Mesenchymal stem cell (in vitro differentiated cells and primary cell): ENCODE measurements at regions not wholly inside any gene's neighbourhood (a gene's known extent, or its start where the extent isn't known, plus 50 kb on each side); places are given as distances from the start of the nearest gene placed in this dataset.

ENCODE experiments used
- DNase-seq: peaks from one replicate; pipeline ENCODE4 v3.0.0-alpha.2; 2013
- H2AFZ ChIP-seq: one replicate; pipeline ENCODE4 v1.6.1; 2013; ENCODE audit warnings: low read depth, mild to moderate bottlenecking, control low read depth, inconsistent platforms, low read length, moderate library complexity
- H2AK5ac ChIP-seq: 2 replicates; pipeline ENCODE4 v1.6.1; 2013; ENCODE audit warnings: low read length, moderate library complexity, mild to moderate bottlenecking, inconsistent platforms; ENCODE audit not compliant: severe bottlenecking
- H2BK120ac ChIP-seq: one replicate; pipeline ENCODE4 v1.6.1; 2013; ENCODE audit warnings: low read depth, mild to moderate bottlenecking, inconsistent platforms, low read length, moderate library complexity
- H2BK12ac ChIP-seq, 2 experiments: one replicate each; pipeline ENCODE4 v1.6.1; 2013; ENCODE audit warnings: inconsistent platforms in 2 of 2, low read length in 2 of 2, mild to moderate bottlenecking in 2 of 2, moderate library complexity in 2 of 2, control low read depth in 1 of 2
- H2BK15ac ChIP-seq: one replicate; pipeline ENCODE4 v1.6.1; 2013; ENCODE audit warnings: mild to moderate bottlenecking, low read depth, inconsistent platforms; ENCODE audit not compliant: poor library complexity, severe bottlenecking
- H2BK5ac ChIP-seq: 2 replicates; pipeline ENCODE4 v1.6.1; 2013; ENCODE audit warnings: low read depth, mild to moderate bottlenecking, low read length, control low read depth, inconsistent platforms; ENCODE audit not compliant: poor library complexity, severe bottlenecking
- H3K14ac ChIP-seq, 2 experiments: one replicate each; pipeline ENCODE4 v1.6.1; 2013; ENCODE audit warnings: inconsistent platforms in 2 of 2, low read length in 2 of 2, control low read depth in 1 of 2, mild to moderate bottlenecking in 1 of 2, moderate library complexity in 1 of 2
- H3K18ac ChIP-seq, 2 experiments: one replicate each; pipeline ENCODE4 v1.6.1; 2013; ENCODE audit warnings: inconsistent platforms in 2 of 2, low read length in 2 of 2, control low read depth in 1 of 2, low read depth in 1 of 2, mild to moderate bottlenecking in 1 of 2
- H3K23ac ChIP-seq, 2 experiments: one replicate each; pipeline ENCODE4 v1.6.1; 2013; ENCODE audit warnings: inconsistent platforms in 2 of 2, low read length in 2 of 2, mild to moderate bottlenecking in 2 of 2, moderate library complexity in 2 of 2, control low read depth in 1 of 2
- H3K27ac ChIP-seq: 2 replicates; pipeline ENCODE4 v1.5.1; 2013; ENCODE audit warnings: mild to moderate bottlenecking, moderate library complexity, low read length, control low read depth, inconsistent platforms; ENCODE audit not compliant: poor library complexity, severe bottlenecking
- H3K27me3 ChIP-seq, 2 experiments: 2 replicates each; pipeline versions ENCODE4 v1.6.1 to v1.7.0; 2013; ENCODE audit warnings: low read length in 2 of 2, mild to moderate bottlenecking in 2 of 2, moderate library complexity in 2 of 2, control low read depth in 1 of 2, inconsistent platforms in 1 of 2; ENCODE audit not compliant: control insufficient read depth in 1 of 2, insufficient read depth in 1 of 2
- H3K36me3 ChIP-seq, 2 experiments: 2 replicates each; pipeline versions ENCODE4 v1.6.1 to v1.7.0; 2013; ENCODE audit warnings: low read length in 2 of 2, control low read depth in 1 of 2, inconsistent platforms in 1 of 2, low read depth in 1 of 2, mild to moderate bottlenecking in 1 of 2; ENCODE audit not compliant: insufficient read depth in 2 of 2, control insufficient read depth in 1 of 2
- H3K4ac ChIP-seq, 2 experiments: one replicate each; pipeline ENCODE4 v1.6.1; 2013; ENCODE audit warnings: inconsistent platforms in 2 of 2, low read length in 2 of 2, mild to moderate bottlenecking in 2 of 2, moderate library complexity in 2 of 2, control low read depth in 1 of 2, low read depth in 1 of 2
- H3K4me1 ChIP-seq: 2 replicates; pipeline ENCODE4 v1.6.1; 2013; ENCODE audit warnings: low read depth, low read length, control low read depth; ENCODE audit not compliant: control insufficient read depth, insufficient read depth
- H3K4me2 ChIP-seq: 2 replicates; pipeline ENCODE4 v1.6.1; 2013; ENCODE audit warnings: low read length, mild to moderate bottlenecking, inconsistent platforms; ENCODE audit not compliant: poor library complexity, severe bottlenecking
- H3K4me3 ChIP-seq, 2 experiments: 2 replicates each; pipeline versions ENCODE4 v1.5.1 to v1.7.0; 2013; ENCODE audit warnings: low read length in 2 of 2, mild to moderate bottlenecking in 2 of 2, control low read depth in 1 of 2, low read depth in 1 of 2; ENCODE audit not compliant: insufficient read depth in 1 of 2
- H3K79me1 ChIP-seq: replicated peaks from 2 replicates; pipeline ENCODE4 v1.6.1; 2013; ENCODE audit warnings: mild to moderate bottlenecking, control low read depth, low read length, inconsistent platforms; ENCODE audit not compliant: poor library complexity, severe bottlenecking
- H3K9ac ChIP-seq: 2 replicates; pipeline ENCODE4 v1.7.0; 2013; ENCODE audit warnings: mild to moderate bottlenecking, low read length, moderate library complexity
- H3K9me3 ChIP-seq: 2 replicates; pipeline ENCODE4 v1.7.0; 2013; ENCODE audit warnings: mild to moderate bottlenecking, low read length; ENCODE audit not compliant: control insufficient read depth
- H4K8ac ChIP-seq: one replicate; pipeline ENCODE4 v1.6.1; 2013; ENCODE audit warnings: inconsistent platforms, mild to moderate bottlenecking, low read length, moderate library complexity
- H4K91ac ChIP-seq: one replicate; pipeline ENCODE4 v1.6.1; 2013; ENCODE audit warnings: mild to moderate bottlenecking, low read length, inconsistent platforms
- WGBS: methylation state at CpG from one replicate; pipeline ENCODE4 v1.1.7; 2013; ENCODE audit warnings: mixed read lengths; 5-methylcytosine and 5-hydroxymethylcytosine counted together

DNA sequence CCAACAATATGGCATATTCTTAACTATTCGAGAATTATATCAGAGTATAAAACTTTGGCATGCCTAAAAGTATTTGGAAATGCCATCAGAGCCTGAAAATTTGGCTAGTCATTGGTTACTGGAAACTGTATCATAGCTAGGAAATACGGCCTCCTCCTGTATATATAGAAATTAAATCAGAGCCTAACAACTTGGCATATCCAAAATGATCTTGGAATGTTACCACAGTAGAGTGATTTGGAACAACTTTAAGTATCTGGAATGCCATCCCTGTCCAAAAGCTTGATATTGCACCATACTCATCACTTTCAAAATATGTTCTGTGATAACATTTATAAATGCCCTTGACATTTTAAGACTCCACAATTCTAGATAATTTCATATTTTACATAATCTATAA, 335.8 kb downstream of the SLITRK1 start:
- H3K27ac ChIP-seq, result no peak overlapping the region
- peaks cover 10% of the 10 kb centered on the region for H3K9me3 ChIP-seq
- H3K23ac ChIP-seq, result no peak overlapping the region
- H3K4me3 ChIP-seq, result no peak overlapping the region
- no peak overlapping the region for H2BK5ac ChIP-seq
- H3K36me3 ChIP-seq, result no peaks in the 10 kb centered on the region
- no peak overlapping the region for H3K18ac ChIP-seq
- H2AFZ ChIP-seq, result no peak overlapping the region
- no peak overlapping the region for H3K4ac ChIP-seq
- no peak overlapping the region for H2BK12ac ChIP-seq
- DNase-seq, result no peak
- H2BK15ac ChIP-seq, result no peak overlapping the region
- H4K8ac ChIP-seq, result no peak overlapping the region
- no peak overlapping the region for H4K91ac ChIP-seq
- no peak overlapping the region for H3K4me2 ChIP-seq
- H3K9ac ChIP-seq, result no peak overlapping the region
- H2BK120ac ChIP-seq, result no peak overlapping the region
- no peaks in the 10 kb centered on the region for H3K27me3 ChIP-seq
- H3K79me1 ChIP-seq, result no peaks in the 10 kb centered on the region
- no peaks in the 10 kb centered on the region for H3K4me1 ChIP-seq
- no CpG with 5 or more reads among the region's 2 CpGs for WGBS
- no peak overlapping the region for H3K14ac ChIP-seq
- no peak overlapping the region for H2AK5ac ChIP-seq

DNA sequence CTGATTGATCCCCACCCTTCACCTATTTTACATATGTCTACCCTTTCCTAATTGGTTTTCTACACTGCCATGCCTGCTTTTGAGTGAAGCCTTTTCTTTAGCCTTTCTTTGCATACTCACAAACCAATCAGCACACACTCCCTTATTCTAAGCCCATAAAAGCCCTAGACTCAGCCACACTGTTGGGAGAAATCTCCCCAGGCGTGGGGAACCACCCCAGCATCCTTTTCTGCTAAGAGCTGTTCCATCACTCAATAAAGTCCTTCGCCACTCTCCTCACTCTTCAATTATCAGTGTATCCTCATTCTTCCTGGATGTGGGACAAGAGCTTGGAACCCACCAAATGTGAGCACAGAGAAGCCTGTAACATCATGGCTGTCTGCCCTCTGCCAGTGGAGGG, 343.6 kb downstream of the SLITRK1 start:
- DNase-seq, result no peak
- Histone ChIP-seq H3K9ac (no peak overlapping the region), H3K9me3 (peaks cover 18% of the 10 kb centered on the region), H4K8ac (no peak overlapping the region), H3K4ac (no peak overlapping the region), H2BK5ac (no peak overlapping the region), H2BK120ac (no peak overlapping the region), H3K4me1 (no peaks in the 10 kb centered on the region), H3K27me3 (no peaks in the 10 kb centered on the region), H3K4me2 (no peak overlapping the region), H3K23ac (no peak overlapping the region), H2AFZ (no peak overlapping the region), H2BK15ac (no peak overlapping the region), H3K27ac (no peak overlapping the region), H2AK5ac (no peak overlapping the region), H3K79me1 (no peaks in the 10 kb centered on the region), H4K91ac (no peak overlapping the region), H3K36me3 (no peaks in the 10 kb centered on the region), H3K14ac (no peak overlapping the region), H3K18ac (no peak overlapping the region), H3K4me3 (no peak overlapping the region), H2BK12ac (no peak overlapping the region)
- WGBS, result 59% methylated on average over 2 of the region's 2 CpGs

DNA sequence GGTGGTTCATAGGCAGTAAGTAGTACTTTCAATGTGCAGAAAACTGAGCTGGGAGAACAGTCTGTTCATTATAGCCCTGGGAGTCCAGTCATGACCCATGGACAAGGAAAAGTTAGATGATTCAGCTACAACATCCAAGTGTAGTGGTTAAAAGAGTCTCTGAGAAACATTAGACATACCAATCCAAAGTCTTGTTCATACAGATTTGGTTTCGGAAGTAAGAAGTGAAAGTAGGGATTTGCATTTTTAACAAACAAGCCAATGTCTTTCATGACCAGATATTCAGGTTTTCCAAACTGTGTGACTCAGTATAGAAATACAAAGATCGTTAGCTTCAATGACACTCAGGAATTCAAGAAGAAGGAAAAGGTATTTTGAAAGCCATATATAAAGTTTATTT, 345.3 kb downstream of the SLITRK1 start:
- Histone ChIP-seq H3K27ac (no peak overlapping the region), H2AK5ac (no peak overlapping the region), H2BK120ac (no peak overlapping the region), H3K23ac (no peak overlapping the region), H4K91ac (no peak overlapping the region), H3K4me1 (no peaks in the 10 kb centered on the region), H3K14ac (no peak overlapping the region), H3K79me1 (no peaks in the 10 kb centered on the region), H3K27me3 (no peaks in the 10 kb centered on the region), H3K4me3 (no peak overlapping the region), H2BK15ac (no peak overlapping the region), H3K36me3 (no peaks in the 10 kb centered on the region), H4K8ac (no peak overlapping the region), H3K4ac (no peak overlapping the region), H2BK12ac (no peak overlapping the region), H2BK5ac (no peak overlapping the region), H3K9me3 (peaks cover 18% of the 10 kb centered on the region), H3K18ac (no peak overlapping the region), H3K9ac (no peak overlapping the region), H3K4me2 (no peak overlapping the region), H2AFZ (no peak overlapping the region)
- no CpG with 5 or more reads among the region's 2 CpGs for WGBS
- DNase-seq, result no peak

DNA sequence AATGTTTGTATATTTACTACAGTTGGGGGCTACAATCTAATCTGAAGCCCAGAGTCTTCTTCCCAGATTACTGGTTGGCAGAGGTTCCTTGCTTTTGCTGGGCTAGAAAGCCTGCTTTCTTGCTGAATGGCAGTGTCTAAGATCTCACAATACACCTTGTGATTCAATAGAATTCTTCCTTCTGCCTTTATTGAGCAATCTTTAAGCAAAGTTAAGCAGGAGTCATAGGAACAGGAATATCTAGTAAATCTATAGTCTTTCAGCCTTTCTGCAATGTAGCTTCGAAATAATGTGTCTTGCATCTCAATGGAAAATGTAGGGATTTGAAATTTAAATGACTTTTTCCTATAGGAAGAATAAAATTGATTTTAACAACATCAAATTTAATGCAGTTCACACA, 346.1 kb downstream of the SLITRK1 start:
- Histone ChIP-seq H3K79me1 (no peaks in the 10 kb centered on the region), H3K4me2 (no peak overlapping the region), H3K36me3 (no peaks in the 10 kb centered on the region), H3K4me3 (no peak overlapping the region), H4K8ac (no peak overlapping the region), H2BK15ac (no peak overlapping the region), H3K9ac (no peak overlapping the region), H2BK5ac (no peak overlapping the region), H4K91ac (no peak overlapping the region), H2BK120ac (no peak overlapping the region), H3K18ac (no peak overlapping the region), H2AK5ac (no peak overlapping the region), H3K4me1 (no peaks in the 10 kb centered on the region), H3K9me3 (peaks cover 18% of the 10 kb centered on the region), H3K27me3 (no peaks in the 10 kb centered on the region), H2BK12ac (no peak overlapping the region), H2AFZ (no peak overlapping the region), H3K4ac (no peak overlapping the region), H3K27ac (no peak overlapping the region), H3K14ac (no peak overlapping the region), H3K23ac (no peak overlapping the region)
- WGBS, result no CpG with 5 or more reads among the region's 1 CpG
- DNase-seq, result no peak
